ENCODE measurements at regions not wholly inside any gene's neighbourhood (a gene's known extent, or its start where the extent isn't known, plus 50 kb on each side); places are given as distances from the start of the nearest gene placed in this dataset.

DNA sequence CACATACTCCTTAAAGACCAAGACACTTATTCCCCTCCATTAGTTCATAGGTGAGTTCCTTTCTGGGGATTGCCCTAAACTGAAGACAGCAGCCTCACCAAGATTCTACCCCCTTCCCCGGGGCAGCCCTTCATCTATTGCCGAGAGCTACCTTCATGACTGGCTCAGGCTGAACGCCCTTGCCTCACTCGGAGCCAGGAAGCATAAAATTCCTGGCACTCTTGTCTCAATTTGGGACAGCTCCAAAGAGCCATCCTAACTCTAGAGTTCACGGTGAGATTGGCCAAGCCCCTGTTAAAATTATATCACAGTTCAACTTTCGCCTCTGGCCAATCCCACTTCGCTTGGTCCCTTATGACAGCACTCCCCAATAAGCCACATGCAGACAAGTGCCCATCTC is 113.0 kb upstream of the PROX1 start:
- DNase-seq (ENCODE audit: low read depth): no peak

DNA sequence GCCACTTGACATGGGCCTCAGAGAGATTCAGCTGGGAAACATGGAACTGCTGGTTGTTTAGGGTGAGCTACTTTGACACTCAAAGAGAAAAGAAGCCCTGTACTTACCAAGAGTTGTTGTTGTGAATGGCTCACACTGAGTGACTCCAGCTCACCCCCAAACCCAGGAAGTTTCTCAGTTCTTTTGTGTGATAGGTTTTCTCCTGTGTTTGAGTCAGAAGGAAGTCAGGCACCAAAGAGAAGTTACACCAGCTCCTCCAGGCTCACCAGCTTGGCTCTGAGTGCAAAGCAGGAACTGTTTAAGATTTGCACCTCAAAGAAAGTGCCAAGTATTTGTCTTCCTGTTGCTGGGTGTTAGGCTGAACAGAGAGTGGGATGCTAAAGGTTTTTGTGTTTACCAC is 111.2 kb upstream of the PROX1 start:
- no peak for DNase-seq (ENCODE audit: low read depth)

DNA sequence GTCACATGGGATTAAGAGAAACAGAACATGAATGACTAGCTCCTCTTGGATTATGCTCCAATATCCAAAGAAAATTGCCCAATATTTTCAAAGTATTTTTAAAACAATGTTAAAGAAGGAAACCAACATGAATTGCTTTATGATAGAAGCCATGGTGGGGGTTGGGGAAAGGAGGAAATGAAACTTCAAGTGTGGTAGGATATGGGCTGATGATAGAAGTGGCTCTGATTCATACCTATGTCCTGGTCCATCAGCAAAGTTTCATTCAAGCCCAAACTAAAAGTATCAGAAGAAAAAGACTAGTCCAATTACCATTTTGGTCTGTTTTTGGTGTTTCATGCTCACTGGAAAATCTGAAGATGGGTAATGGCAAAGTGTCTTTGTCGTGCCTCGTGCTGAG is 104.2 kb upstream of the PROX1 start:
- no peak for DNase-seq (ENCODE audit: low read depth)

- no peak for DNase-seq (ENCODE audit: low read depth)
Observed at GRCh38 chr1:213884402-213884801, 103.4 kb upstream of the PROX1 start.

DNA sequence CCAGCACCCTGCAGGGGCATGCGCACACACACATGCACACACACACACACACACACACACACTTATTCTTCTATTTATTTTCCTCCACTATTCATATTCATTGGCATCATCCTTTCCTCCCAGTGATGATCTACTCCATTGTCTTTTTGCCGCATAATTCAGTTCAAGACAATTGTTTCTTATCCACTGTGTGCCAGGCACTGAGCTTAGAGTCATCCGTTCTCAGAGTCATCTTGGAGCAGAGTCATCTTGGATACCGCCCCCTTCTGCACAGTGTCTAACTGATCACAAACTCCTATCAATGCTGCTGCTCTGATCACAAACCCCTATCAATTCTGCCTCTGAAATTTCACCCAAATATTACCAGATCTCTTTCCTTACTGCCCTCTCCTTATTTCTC is 102.8 kb upstream of the PROX1 start:
- no peak for DNase-seq (ENCODE audit: low read depth)

DNA sequence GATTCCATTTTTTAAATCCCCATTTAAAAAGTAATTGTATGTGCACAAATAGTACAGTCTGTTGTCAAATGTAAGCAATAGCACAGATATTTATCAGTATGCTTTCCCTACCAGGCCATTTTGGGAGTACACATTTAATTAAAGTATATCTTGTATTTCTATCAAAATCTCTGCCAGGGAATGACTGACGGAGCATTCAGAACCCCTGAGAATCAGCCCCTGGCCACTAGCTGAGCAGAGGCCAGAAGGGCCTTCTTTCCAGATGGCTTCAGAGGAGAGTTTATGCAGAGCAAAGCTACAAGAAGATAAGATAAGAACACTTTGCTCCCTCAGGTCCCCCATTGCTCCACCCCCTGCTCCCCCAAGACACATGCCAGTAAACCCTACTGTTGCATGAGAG is 99.9 kb upstream of the PROX1 start:
- no peak for DNase-seq (ENCODE audit: low read depth)

DNA sequence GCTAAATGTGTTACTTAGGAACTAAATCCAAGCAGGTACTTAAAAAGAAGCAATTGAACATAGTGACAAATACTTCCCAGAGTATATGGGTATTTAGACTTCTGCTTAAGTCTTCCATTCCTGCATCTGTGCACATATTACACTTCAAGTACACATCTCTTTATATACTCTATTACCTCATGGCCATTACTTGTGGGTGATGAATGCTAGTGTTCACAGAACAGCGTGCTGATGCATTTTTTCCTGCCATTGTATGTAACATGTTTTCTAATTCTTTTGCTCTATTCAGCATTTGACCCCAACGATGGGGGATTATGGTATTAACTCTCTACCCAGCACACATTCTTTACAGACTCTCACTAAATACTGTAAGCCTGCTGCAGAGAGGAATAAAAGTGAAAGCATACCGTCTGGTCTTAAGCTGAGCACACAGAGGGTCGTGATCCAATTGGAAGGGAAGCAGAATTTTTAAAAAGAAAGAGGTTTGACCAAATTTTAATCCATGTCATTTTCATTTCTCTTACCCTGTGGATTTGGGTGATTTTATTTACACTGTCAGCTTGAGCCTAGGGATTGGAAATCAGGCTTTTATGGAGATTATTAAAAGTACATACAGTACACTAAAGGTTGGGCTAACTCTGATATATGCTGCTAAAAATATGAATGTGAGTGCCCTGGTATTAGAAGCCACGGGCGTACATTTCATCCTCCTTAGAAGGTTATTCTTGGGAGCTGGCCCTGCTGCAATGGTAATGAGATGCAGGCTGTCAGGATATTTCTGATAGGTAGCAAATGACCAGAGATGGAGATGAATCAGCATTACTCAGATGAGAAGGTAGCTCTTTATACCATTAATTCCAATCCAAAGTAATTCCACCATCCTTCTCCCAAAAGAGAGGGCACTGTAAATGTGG is 95.5 kb upstream of the PROX1 start:
- DNase-seq (ENCODE audit: low read depth): no peak

DNA sequence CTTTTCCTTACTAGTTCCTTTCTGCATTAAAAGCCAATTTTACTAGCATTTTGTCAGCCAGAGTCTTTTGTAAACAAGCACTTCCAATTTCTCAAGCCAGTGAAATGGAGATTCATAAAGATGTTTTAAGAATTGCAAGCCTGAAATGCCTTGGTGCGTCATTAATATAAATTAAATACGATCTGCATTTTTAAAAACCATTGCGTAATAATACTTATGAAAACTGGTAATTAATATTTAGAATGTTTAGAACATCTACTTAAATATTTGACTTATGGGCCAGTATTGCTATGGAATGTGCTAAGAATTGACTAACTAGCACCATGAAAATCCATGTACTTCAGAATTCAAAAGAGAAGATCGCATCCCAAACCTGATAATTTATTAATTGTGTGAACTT is 89.1 kb upstream of the PROX1 start:
- no peak for DNase-seq (ENCODE audit: low read depth)

GRCh38 chr1:213899413-213899812 is 88.4 kb upstream of the PROX1 start:
- DNase-seq (ENCODE audit: low read depth): no peak

DNA sequence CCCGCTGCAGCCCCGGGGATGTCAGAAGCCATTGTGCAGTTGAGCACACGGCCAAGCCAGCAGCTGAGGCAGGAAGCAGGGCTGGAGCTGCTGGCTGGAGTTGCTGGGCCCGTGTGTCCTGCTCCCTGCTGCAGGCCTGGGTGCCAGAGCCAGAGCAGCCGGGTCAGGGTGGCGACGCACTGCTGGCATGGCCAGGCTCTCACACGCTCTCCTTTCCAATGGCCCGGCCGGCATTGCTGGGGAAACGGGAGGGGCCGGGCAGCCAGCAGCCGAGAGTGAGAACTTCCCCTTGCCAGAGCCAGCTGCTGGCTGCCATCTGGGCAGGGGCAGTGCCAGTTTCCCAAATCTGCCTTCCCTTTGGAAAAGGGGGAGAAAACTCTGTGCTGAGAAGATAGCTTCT is 82.4 kb upstream of the PROX1 start:
- no peak for DNase-seq (ENCODE audit: low read depth)

DNA sequence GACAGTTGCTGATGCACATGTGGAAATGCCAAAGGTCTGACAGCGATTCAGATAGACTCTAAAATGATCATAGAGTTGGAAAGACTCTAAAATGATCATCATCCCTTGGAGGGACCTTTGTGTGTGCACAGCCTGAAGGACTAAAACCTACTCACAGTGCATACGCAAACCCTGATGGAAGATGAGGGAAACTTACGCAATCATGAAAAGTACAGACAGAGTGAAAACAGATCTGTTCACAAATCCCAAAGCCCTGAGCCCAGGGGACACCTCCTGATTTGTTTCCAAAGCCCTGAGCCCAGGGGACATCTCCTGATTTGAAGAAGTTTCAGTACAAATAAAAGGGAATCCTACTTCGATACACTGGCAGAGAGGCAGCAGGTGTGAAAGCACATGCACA is 79.3 kb upstream of the PROX1 start:
- no peak for DNase-seq (ENCODE audit: low read depth)

- no peak for DNase-seq (ENCODE audit: low read depth)
Observed at GRCh38 chr1:213914392-213914791, 73.4 kb upstream of the PROX1 start.

GRCh38 chr1:213921311-213921710 is 66.5 kb upstream of the PROX1 start:
- no peak for DNase-seq (ENCODE audit: low read depth)

DNA sequence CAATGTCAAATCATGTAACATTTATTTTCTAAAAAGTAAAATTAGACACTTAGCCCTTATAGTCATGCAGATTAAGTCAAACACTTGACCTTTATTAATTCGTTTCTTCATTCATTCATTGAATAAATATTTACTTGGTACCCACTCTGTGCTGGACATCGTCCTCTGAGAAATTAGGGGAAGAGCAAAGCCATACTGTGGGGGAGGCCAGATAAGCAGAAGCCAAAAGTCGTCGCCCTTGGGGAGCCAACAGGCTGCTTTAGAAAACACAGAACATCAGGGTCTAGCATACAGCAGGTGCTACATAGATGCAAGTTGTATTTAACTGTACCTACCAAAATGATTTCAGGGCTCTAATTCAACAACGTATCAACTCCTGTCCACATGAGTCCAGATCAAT is 66.1 kb upstream of the PROX1 start:
- no peak for DNase-seq (ENCODE audit: low read depth)

- no peak for DNase-seq (ENCODE audit: low read depth)
Observed at GRCh38 chr1:213925531-213926182, 62.1 kb upstream of the PROX1 start.

- DNase-seq (ENCODE audit: low read depth): no peak
Observed at GRCh38 chr1:213927846-213928245, 59.9 kb upstream of the PROX1 start.

DNA sequence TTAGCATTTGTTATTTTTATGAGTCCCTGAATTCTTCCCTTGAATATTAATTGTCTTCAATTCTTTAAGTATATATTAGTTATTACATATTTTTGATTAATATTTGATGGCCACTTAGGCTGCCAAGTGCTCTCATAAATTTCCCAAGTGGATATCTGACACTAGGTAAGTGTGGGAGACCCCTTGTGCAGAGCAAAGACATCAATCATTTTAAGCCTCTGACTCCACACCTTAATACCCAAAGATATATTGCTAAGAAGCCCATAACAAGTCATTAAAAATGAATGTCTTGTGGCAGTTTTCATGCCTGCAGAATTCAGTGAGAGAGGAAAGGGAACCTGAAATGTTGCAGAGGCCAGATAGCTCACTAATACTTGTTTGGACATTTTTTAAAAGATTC is 58.4 kb upstream of the PROX1 start:
- no peak for DNase-seq (ENCODE audit: low read depth)

- no peak for DNase-seq (ENCODE audit: low read depth)
Observed at GRCh38 chr1:213931836-213932235, 55.9 kb upstream of the PROX1 start.

GRCh38 chr1:213933336-213933735 is 54.4 kb upstream of the PROX1 start:
- DNase-seq (ENCODE audit: low read depth): no peak

- DNase-seq (ENCODE audit: low read depth): peak; percentile 17
Observed at GRCh38 chr1:213934649-213935048, 53.1 kb upstream of the PROX1 start.

- no peak for DNase-seq (ENCODE audit: low read depth)
Observed at GRCh38 chr1:213936571-213936970, 51.2 kb upstream of the PROX1 start.

Measured in iris pigment epithelial cell (primary cell).